Stimulated activated CD8-positive, alpha-beta memory T cell treated with anti-CD3 and anti-CD28 coated beads, Interleukin-7, amount 100 ng/mL, for 48 hours (primary cell): ENCODE measurements at regions not wholly inside any gene's neighbourhood (a gene's known extent, or its start where the extent isn't known, plus 50 kb on each side); places are given as distances from the start of the nearest gene placed in this dataset.

Experiments
- DNase-seq, 2 donors: peaks; one replicate each; pipeline ENCODE4 v3.0.0-alpha.2; 2020; ENCODE audit warnings: low read depth in 1 of 2; ENCODE audit errors: extremely low read depth in 1 of 2

GRCh38 chr2:6788614-6789013, 77.1 kb downstream of the CMPK2 start:
- DNase-seq: no peak

DNA sequence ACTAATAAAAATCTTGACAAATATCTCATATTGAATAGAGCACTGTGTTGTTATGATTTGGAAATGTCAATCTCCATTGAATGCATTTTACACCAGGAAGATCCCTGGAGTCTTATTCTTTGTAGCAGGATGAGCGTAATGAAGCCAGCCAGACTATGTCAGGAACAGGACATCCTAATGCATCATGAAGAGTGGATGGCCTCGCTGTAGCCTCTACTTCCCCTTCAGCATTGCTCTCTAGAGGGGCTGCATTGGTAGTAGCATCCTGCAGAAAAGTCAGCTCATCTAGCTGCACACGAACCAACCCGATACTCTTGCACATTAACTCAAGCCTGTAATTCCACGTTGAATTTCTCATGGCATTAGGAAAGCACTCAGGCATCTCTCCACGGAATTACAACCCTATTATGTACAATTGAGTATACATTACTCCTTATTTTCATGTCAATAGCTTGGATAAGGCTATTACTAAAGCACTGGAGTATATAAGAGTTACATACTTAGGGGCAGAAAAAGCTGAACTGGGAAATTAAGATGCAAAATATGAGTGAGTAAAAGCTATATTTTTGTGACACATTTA, 76.1 kb downstream of the CMPK2 start:
- no peak for DNase-seq

DNA sequence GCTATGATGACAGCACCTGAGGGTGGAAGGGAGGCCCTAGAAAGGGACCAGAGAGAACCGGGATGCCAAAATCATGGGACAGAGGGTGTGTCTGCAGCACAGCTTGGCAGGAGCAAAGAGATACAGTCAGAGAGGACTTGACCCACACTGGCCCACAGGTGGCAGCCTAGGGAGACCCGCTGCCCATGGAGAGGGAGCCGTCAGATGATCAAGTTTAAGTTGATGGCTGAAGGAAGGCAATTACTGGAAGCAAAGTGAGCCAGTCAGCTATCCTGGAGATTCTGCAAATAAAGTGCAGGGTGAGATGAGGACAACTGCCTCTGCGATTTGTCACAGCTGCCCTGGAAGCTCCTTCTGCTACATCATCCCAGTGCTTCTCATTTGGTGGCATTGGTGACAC, 74.0 kb downstream of the CMPK2 start:
- DNase-seq: no peak

DNA sequence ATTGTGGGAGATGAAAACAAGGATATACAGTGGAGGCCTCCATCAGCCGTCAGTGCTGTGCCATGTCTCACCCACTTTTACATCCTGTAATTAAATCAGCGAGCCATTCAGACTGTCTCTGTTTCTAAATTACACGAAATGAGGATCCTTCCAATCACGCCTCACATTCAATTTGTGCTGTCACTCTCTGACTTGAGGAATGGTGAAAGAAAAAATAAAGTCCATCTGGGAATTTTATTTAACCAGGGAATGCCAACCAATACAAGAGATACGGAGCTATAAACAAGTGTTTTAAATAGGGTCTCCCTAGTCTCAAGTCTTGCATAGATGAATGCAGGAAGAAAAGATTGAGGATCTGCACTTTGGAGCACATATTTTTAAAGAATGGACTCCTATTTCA, 72.8 kb downstream of the CMPK2 start:
- no peak for DNase-seq

DNA sequence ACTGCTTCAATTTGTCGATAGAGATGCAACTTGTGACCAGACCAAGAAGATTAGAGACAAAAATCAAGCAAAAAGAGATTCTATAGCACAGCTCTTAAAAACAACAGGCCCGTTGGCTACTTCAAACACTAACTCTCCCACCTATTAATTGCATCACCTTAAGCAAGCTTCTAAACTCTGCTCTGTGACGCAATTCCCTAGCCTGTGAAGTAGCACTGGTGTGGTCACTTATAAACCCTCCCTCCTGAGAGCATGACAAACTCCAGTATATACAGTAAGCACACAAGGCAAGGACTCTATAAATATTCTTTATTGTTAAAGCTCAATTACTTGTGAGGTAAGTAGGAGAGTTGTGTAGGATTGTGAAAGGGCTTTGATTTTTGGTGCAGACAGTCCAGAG, 72.3 kb downstream of the CMPK2 start:
- DNase-seq: no peak

GRCh38 chr2:6793913-6794312, 71.8 kb downstream of the CMPK2 start:
- no peak for DNase-seq

DNA sequence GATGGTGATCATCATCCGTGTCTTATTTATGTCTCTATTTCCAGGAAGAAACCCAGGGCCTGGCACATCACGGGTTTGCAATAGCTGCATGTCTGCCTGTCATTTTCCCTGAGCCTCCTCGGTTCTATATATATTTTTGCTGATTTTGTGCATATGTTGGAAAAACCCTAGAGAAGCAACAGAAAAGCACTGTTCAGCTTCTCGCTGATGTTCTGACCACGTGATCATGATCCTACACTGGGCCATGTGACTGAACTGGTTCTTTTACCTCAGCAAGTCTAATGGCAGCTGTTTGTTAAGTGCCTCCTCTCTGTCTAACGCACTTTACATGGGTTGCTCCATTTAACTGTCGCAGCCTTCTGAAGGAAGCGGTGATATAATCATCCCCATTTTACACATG, 71.3 kb downstream of the CMPK2 start:
- DNase-seq: no peak
